HG03103 (cell line): ENCODE measurements at regions not wholly inside any gene's neighbourhood (a gene's known extent, or its start where the extent isn't known, plus 50 kb on each side); places are given as distances from the start of the nearest gene placed in this dataset.

ENCODE experiments used
- ATAC-seq: cut with Tn5 transposase; IDR thresholded peaks from one replicate; pipeline ENCODE4 v1.9.1; 2021; ENCODE audit warnings: low read depth; ENCODE audit not compliant: unreplicated experiment

DNA sequence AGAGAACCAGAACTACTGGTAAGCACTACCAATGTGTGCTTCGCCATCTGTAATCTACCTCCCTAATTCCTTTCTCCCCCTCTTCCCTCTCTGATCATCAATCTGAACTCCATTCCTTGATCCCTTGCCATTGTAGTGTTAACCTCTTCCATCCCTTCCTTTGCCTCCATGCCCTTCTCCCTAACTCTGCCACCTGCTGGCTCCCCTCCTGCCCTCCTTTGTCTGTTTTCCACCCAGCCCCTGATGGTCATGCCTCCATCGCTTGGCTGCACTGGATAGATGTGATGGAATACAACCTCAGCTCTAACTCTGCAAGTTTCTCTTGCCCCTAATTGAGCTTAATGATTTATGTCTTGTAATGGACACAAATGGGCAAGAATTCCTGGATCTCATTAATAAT lies 108.2 kb upstream of the ASIC2 start:
- ATAC-seq = no peak

DNA sequence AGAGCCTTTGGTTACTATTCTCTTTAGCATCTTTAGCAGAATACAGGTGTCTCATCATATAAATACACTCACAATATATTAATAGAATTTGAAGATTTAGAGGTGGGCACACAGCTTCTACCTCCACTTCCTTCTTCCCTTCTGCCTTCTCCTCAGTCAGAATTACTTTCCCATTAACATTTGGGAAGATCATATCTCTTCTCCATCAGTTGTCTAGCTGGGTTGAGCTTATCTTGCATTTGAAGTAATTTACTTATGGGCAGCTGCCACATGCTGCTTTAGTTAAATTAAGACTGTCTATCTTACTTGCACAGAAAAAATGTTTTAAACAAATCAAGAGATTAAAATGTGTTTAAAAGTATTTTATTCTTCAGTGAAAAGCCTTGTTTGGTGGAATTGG lies 110.1 kb upstream of the ASIC2 start:
- ATAC-seq = no peak

DNA sequence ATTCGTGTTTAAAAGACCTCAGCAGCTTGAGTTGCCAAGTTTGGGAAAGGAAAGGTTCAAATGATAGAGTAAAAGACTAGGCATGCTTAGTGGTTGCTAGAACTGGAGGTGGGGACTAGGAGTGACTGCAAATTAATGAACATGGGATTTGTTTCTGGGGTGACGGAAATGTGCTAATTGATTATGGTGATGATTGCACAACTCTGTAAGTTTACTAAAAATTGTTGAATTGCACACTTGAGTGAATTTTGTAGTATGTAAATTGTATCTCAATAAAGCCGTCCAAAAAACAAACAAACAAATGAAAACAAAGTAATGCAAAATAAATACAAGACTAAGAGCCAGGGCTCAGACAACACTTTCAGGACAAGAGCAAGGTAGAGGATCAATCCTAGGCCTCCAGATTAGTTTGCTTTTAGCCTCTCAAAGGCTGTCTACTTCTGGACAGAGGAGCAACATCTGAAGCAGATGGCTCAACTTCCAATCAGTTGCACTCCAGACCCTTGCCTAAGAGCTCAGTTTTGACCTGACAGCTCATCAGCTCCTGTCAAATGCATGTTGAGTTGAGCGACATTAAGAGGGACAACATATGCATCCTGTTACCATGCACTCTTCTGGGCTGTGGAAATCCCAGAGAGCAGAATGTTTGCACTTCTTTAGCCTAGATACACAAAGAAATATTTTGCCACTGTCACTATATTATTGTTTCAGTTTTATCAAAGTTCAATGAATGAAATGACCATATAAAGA lies 111.2 kb upstream of the ASIC2 start:
- ATAC-seq = no peak

DNA sequence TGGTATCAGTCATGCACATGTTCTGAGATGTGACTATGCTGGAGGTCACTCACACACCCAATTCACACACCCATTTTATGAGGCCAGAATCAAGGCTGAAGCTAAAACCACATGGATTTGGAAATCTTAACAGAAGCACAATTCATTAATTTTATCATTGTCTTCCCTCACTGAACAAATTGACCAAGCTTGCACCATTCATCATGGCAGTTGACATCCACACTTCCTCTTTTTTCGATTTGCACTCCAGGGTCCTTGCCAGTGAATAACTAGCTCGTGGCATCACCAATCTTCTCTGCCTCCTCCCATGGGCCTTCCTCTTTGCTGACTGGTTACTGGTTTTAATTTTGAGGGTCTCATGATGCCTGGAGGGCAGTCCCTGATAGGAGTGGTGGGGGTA lies 123.0 kb upstream of the ASIC2 start:
- no peak for ATAC-seq

DNA sequence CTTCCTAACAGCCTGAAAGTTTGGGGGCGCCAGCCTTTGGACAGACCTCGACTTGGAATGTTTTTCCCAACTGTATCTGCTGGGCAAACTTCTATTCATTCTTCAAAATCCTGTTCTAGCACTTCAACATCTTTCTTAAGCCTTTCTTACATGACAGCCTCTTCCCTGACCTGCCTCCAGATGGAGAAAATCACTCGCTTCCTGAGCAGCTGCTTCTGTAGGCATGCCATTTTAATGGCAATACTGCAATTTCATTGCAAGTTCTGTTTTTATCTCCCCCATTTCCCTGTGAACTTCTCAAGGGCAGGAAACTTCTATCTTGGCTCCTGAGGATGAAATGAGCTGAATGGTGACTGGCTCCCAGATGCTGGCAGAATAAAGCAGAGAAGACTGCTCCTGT lies 128.8 kb upstream of the ASIC2 start:
- no peak for ATAC-seq

DNA sequence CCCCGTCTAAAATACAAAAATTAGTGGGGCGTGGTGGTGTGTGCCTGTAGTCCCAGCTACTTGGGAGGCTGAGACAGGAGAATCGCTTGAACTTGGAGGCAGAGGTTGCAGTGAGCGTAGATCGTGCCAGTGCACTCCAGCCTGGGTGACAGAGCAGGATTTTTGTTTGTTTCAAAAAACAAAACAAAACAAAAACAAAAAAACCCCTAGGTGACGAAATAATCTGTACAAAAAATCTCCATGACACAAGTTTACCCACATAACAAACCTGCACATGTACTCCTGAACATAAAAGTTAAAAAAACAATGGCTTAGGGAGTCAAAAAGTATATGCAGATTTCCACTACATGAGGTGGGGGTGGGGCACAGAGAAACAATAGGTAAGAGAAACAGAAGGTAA lies 140.5 kb upstream of the ASIC2 start:
- ATAC-seq = no peak

DNA sequence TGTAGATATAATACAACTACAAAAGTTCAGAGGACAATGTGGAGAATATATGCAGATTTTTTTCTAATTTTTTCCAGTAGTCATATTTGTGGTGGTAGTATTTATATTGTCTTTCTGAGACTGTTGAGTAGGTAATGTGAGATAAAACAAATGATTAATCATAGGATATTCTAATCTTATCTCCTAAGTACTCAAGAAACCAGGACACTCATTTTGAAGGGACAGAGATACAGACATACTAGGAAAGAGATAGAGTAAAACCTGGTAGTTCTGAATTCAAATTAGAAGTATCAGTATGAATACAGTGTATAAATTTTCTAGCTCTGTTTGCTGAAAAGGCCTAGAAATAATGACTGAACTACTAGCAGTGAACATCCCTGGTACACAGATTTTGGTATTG lies 141.7 kb upstream of the ASIC2 start:
- ATAC-seq = no peak

DNA sequence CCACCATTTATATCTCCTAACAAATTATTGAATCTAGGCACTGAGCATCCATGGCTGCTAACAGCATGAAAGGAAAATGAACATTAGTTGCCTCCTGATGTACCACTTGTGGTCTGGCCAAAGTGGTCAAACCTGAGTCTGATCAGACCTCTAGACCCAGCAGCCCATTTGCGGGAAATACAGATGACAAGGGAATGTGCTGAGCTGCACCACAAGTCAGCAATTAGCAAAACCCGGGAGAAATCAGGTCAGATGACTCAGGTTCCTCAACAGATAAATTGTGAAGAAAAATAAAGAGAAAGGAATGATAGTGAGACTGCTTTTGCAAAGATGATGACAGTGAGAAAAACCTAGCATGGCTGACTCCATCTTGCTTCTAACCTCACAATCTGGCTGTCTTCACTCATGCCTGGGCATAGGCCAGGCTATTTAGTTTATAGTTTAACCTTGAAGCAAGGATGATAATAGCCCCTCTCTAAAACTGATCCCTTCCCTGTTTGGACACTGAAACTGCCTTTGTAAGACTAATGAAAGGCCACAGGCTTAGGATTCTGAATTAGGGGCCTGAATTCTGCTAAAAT lies 142.7 kb upstream of the ASIC2 start:
- ATAC-seq = no peak

DNA sequence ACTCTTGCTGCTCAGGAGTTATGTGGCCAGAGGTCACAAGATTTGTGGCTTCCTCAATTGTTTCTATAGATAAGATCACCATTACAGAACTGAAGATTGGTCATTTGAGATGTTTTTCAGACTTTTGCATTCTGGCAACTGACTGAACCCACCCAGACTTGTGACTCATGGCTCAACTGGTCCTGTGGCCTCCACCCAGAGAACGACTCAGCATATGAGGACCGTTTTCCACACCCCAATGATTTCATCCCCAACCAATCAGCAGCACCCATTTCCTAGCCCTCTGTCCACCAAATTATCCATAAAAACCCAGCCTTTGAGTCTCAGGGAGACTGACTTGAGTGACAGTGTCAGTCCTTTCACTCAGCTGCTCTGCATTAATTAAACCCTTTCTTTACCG lies 143.2 kb upstream of the ASIC2 start:
- no peak for ATAC-seq

DNA sequence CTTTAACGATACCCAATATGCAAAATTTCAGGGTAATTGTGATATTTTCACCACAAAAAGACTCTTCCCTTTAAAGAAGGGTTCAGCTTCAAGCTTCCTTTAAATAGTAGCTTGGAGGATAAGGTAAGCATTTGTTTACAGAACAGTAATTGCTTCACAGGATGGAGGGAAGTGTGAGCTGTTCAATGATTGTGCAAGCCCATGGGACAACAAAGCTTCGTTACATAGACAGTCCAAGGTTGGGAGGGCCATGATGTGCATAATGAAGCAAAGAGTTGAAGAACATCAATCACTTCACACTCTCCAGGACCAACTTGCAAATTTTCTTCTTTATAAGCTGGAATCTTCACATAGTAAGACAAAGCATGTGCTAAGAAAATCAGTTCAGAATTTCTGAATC lies 145.0 kb upstream of the ASIC2 start:
- ATAC-seq = no peak

DNA sequence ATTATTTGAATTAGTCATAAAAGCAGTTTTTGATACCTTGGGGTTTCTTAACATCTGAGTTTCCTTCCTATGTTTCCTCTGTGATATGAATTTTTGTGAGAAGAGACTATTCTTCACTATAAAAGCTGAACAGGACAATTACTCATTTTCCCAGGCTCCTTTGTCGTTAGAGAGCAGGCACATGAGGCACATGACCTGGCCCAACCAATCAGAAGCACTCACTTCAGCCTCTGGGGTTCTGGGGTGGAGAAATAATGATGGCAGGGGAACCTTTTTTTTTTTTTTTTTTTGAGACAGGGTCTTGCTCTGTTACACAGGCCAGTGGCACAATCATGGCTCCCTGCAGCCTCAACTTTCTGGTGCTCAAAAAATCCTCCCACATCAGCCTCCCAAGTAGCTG lies 145.5 kb upstream of the ASIC2 start:
- no peak for ATAC-seq

DNA sequence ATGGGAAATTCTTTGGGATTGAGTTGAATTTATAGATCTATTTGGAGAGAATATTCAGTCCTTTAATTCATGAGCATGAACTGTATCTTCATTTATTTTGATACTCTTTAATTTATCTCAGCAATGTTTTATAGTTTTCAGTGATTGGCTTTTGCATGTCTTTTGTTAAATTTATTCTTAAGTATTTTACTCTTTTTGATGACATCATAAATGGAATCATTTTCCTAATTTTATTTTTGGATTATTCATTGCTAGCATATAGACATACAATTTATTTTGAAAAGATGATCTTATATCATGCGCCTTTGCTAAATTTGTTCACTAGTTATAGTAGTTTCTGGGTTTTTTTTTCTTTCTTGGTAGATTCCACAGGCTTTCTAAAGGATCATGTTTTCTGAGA lies 149.2 kb upstream of the ASIC2 start:
- no peak for ATAC-seq

DNA sequence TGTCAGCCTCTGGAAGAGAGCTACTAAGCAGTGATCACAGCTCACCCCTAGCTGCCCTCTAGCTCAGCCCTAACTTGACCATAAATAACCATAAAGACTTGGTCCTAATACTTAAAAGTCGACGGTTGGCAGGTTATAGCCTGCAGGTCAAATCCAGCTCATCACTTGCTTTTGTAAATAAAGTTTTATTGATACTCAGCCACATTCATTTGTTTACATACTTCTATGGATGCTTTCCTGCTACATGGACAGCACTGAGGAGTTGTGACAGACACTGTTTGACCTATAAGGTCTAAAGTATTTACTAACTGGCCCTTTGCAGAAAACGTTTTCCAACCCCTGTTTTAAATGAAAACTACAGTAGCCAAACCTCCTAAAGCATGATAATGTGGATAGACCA lies 151.6 kb upstream of the ASIC2 start:
- ATAC-seq = no peak

DNA sequence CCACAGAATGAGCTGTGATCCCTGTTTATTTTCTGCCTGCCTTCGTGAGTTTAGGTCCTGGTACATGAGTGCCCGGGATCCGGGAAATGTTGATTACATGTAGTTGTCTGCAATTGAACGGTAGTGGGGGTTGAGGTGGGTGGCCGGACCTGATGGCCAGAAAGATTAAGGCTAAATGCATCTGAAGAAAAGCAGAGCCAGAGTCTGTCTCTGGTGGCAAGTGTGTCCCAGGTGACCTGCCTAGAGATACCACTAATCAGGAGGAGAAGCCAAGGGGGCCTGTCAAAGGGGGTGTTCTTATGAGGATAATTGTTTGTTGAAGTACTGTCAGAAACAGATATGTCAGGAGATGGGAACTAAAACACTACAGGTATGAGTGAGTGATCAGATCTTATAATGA lies 154.0 kb upstream of the ASIC2 start:
- no peak for ATAC-seq

DNA sequence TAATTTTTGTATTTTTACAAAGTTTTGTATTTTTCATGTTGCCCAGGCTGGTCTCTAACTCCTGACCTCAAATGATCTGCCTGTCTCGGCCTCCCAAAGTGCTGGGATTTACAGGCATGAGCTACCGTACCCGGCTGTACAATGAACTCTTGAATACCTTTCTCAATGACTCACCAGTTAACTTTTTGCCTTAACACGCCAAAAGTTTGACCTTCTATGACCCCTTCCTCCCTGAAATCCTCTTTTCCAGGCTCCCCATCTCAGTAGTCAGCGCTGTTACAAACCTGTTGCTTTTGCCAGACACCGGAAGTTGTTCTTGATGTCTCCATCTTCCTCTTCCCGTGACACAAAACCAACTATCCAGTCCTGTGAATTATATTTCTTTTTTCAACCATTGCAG lies 158.1 kb upstream of the ASIC2 start:
- no peak for ATAC-seq

DNA sequence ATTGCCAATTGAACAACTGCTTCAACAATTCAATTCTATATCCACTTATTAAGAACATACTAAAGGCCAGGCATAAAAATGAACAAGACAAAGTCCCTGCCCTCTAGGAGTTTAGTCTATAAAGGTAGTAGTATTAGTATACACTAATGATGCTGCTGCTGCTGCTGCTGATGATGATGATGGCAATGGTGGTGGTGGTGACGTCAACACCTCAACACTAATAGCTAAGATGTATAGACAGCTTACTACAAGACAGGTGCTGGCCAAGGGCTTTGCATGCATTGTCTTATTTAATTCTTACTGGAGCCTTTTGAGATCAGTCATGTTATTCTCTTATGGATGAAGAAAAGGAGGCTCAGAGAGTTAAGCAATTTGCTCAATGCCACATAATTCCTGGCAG lies 164.4 kb upstream of the ASIC2 start:
- no peak for ATAC-seq

DNA sequence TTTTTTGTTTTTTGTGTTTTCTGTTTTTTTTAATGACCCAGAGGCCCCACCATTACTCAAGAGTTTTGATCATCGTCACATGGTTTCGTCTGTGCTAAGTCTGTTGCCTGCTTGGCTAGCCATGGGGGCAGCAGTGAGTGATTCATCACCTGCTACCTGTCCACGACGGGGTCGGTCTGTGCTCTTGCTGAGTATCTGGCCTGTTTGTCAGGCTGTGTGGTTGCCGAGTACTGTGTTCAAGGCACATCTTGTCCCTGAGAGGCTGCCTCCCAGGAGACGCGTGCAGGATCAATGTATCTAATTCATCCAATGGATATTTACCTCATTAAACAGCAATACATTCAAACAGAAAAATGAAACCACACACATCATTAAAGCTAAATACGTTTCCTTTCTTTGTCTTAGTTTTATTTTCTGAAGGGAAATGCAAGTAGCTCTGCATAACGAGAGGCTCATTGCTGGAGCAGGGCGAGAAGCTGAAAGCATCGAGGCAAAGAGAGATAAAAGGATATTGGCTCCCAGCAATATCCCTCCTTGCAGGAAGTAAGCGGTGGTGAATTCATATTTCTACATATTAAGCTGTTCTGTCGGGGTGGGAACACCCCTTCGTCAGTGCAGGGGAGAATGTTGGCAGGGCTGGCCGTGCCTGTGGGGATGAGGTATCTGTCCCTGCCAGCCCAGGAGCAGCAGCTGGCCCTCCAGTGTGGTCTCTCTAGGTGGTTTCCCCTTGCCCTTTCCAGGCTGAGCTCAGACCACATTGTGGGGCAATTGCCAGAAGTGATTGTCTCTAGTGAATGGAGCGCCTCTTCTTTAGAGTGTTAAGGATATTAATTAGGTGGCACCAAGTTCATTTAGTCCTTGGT lies 166.2 kb upstream of the ASIC2 start:
- no peak for ATAC-seq

DNA sequence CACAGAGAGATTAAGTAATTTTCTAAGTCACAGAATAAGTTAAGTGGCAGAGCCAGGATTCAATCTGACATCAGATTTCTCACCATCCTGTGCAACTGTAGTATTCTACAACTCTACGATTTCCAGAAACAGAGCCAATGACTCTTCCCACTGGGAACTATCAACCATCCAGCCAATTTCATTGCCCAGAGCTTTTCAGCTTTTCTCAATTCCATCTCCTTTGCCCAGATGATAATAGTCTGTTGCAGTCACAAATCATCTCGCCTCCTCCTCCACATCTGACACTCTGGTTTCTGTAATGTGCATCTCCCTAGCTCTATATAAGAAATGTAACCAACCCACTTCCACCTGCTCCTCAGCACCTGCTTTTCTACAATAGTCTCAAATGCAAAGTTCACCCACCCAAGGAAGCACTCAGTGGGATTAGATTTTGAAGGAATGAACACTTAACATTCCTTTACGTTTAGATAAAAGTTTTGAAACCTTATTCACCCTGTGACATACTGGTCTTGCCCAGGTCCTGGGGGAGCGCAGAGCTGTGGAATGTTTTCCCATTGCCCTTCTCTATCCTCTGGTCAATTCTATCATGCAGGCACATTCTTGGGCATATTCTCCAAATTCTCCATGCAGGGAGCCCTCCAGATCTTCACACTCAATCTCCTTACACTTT lies 167.8 kb upstream of the ASIC2 start:
- no peak for ATAC-seq

DNA sequence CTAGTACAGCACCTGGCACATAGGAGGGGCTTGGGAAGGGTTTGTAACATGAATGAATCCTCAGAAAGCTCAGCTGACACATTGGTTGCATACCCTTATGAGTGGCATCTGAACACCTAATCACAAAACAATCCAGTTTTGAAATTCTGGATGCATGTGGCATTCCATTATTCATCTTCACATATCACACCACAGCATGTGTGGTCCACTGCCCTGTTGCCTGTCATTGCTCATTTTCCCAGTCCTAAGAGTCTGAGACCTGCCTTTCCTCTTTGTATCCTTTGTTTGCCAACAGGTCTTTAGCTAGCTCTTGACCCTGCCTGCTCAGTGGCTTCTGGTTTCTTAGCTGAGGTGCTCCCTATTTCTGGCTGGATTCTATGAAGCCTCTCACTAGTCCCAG lies 170.8 kb upstream of the ASIC2 start:
- ATAC-seq = no peak

DNA sequence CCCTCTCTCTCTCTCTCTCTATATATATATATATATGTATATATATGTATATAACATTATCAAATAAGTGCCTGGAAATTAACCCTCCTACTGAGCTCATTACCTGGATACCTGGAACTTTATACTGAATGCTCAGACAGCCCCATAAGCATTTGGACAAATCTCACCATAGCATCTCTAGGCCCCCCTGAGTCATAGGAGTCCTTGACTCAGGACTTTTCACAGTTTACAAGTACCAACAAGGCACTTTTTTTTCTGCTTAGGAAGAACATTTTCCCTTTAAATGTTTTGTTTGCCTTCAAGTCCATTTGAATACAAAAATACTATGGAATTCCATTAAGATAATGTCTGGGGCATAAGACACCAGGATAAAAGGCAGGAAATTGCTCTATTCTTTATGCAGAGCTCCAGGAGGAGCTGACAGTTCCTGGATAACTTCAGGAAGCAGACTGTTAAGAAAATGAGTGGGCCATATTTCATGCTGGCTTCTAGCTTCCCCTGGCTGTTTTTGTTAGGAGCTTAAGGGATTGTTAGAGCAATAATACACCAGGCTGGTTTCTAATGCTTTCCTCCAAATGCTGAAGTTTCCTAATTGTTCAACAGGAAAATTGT lies 171.7 kb upstream of the ASIC2 start:
- no peak for ATAC-seq

DNA sequence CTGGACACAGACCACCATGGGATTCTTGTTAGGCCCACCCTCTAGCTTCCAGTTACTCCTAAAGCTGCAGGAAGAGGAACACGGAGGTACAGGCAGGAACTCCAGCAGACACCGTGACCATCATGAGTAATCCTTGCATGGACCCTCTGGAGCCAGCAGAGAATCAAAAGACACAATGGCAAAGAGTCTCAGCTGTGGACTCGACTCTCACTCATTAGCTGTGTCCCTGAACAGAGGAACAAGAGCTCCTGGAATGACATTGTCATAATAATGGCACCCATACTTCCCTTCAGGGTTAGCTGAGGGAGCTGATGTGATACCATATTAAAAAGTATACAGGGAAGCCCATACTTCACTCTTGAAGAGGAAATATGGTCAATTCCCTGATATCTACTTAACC lies 176.3 kb upstream of the ASIC2 start:
- ATAC-seq = no peak
